SK-N-SH (cell line): ENCODE measurements at regions not wholly inside any gene's neighbourhood (a gene's known extent, or its start where the extent isn't known, plus 50 kb on each side); places are given as distances from the start of the nearest gene placed in this dataset.
A peak's percentile ranks its signal among the peaks of the same experiment; 100 is the strongest.

Source experiments
- CTCF ChIA-PET: fragments of 300-600, 350-600 bp; formaldehyde crosslinking; extraction: SDS; loops from one replicate; lab custom pipeline; 2021; lab: Yijun Ruan, JAX
- POLR2A ChIA-PET: fragments of 350-600 bp; sonication (Branson Sonifier 250); formaldehyde crosslinking; extraction: SDS; loops from one replicate; lab custom pipeline; 2020; ENCODE audit warnings: antibody characterized with exemption, inconsistent platforms; lab: Yijun Ruan, JAX
- DNase-seq: peaks from one replicate; pipeline ENCODE4 v3.0.0; 2012
- H2AFZ ChIP-seq: fragments of 200-600 bp; sonication (generic); 2 replicates; pipeline ENCODE4 v1.8.1; 2016; ENCODE audit warnings: antibody characterized with exemption, mild to moderate bottlenecking, low read depth
- H3F3A ChIP-seq: fragments of 200-600 bp; sonication (generic); replicated peaks from 2 replicates; pipeline ENCODE3; 2016; ENCODE audit warnings: antibody characterized with exemption, mild to moderate bottlenecking; ENCODE audit not compliant: insufficient read depth
- H3K27ac ChIP-seq, 2 experiments: fragments of 200-500 bp in 1 of 2; fragments of 200-600 bp in 1 of 2; sonication (Bioruptor generic) in 1 of 2; sonication (generic), shearing (Covaris generic) in 1 of 2; 2 replicates each; pipeline versions ENCODE4 v1.5.1 to v1.6.1; 2014 to 2016; ENCODE audit warnings: low read depth in 2 of 2, inconsistent platforms in 1 of 2, low read length in 1 of 2, mild to moderate bottlenecking in 1 of 2, mixed read lengths in 1 of 2
- H3K27me3 ChIP-seq: fragments of 200-600 bp; sonication (generic), shearing (Covaris generic); 2 replicates; pipeline ENCODE4 v1.6.1; 2016; ENCODE audit warnings: mixed run types; ENCODE audit not compliant: insufficient read depth
- H3K36me3 ChIP-seq, 2 experiments: fragments of 200-500 bp in 1 of 2; fragments of 200-600 bp in 1 of 2; sonication (Bioruptor generic) in 1 of 2; sonication (generic) in 1 of 2; replicated peaks in 1 of 2; 2 replicates each; pipeline versions ENCODE3 to v1.5.1; 2014 to 2016; ENCODE audit warnings: low read length in 1 of 2, mild to moderate bottlenecking in 1 of 2; ENCODE audit not compliant: insufficient read depth in 2 of 2, control insufficient read depth in 1 of 2
- H3K4me1 ChIP-seq, 2 experiments: fragments of 200-500 bp in 1 of 2; fragments of 200-600 bp in 1 of 2; sonication (Bioruptor generic) in 1 of 2; sonication (generic), shearing (Covaris generic) in 1 of 2; 2 replicates each; pipeline versions ENCODE4 v1.5.1 to v1.6.1; 2014 to 2016; ENCODE audit warnings: low read depth in 1 of 2, low read length in 1 of 2, mixed run types in 1 of 2; ENCODE audit not compliant: insufficient read depth in 2 of 2, control insufficient read depth in 1 of 2
- H3K4me2 ChIP-seq: fragments of 200-600 bp; sonication (generic), shearing (Covaris generic); 2 replicates; pipeline ENCODE4 v1.6.1; 2017; ENCODE audit warnings: mixed run types
- H3K4me3 ChIP-seq, 2 experiments: fragments of 200-500 bp in 1 of 2; fragments of 200-600 bp in 1 of 2; sonication (Bioruptor generic) in 1 of 2; sonication (generic), shearing (Covaris generic) in 1 of 2; 2 replicates each; pipeline versions ENCODE4 v1.5.1 to v1.8.1; 2014 to 2016; ENCODE audit warnings: low read depth in 2 of 2, inconsistent platforms in 1 of 2, low read length in 1 of 2, mild to moderate bottlenecking in 1 of 2, mixed read lengths in 1 of 2, moderate library complexity in 1 of 2
- H3K79me2 ChIP-seq: fragments of 200-600 bp; sonication (generic); 2 replicates; pipeline ENCODE4 v1.8.1; 2017; ENCODE audit warnings: mild to moderate bottlenecking; ENCODE audit not compliant: insufficient read depth
- H3K9ac ChIP-seq: fragments of 200-600 bp; sonication (generic); 2 replicates; pipeline ENCODE4 v1.6.1; 2017; ENCODE audit warnings: mixed run types
- H3K9me2 ChIP-seq: fragments of 200-600 bp; sonication (generic); 2 replicates; pipeline ENCODE4 v1.6.1; 2017; ENCODE audit warnings: mixed run types
- H3K9me3 ChIP-seq: fragments of 200-600 bp; sonication (generic); 2 replicates; pipeline ENCODE4 v1.6.1; 2017; ENCODE audit warnings: mixed run types, mild to moderate bottlenecking, moderate library complexity
- H4K20me1 ChIP-seq: fragments of 200-600 bp; sonication (generic); 2 replicates; pipeline ENCODE4 v1.6.1; 2017; ENCODE audit warnings: mild to moderate bottlenecking, mixed run types; ENCODE audit not compliant: insufficient read depth
- CTCF ChIP-seq: fragments of 200-600 bp; sonication (generic); IDR thresholded peaks from 2 replicates; pipeline ENCODE4 v1.6.1; 2017; ENCODE audit warnings: antibody characterized with exemption, mild to moderate bottlenecking, moderate library complexity
- EP300 ChIP-seq, 2 experiments: IDR thresholded peaks; 2 replicates each; pipeline versions ENCODE4 v1.4.0 to v1.6.1; 2012; ENCODE audit warnings: borderline replicate concordance in 1 of 2, low read depth in 1 of 2, low read length in 1 of 2
- EZH2phosphoT487 ChIP-seq: fragments of 200-600 bp; sonication (generic); IDR thresholded peaks from 2 replicates; pipeline ENCODE4 v1.6.1; 2017; ENCODE audit warnings: low read depth, mixed run types, mild to moderate bottlenecking, antibody characterized with exemption, moderate library complexity, borderline replicate concordance
- FOSL2 ChIP-seq: IDR thresholded peaks from 2 replicates; pipeline ENCODE4 v1.4.0; 2012; ENCODE audit warnings: low read depth, mild to moderate bottlenecking, moderate library complexity, borderline replicate concordance
- FOXJ3 ChIP-seq: sonication (generic); formaldehyde crosslinking; IDR thresholded peaks from 2 replicates; pipeline ENCODE4 v1.5.1; 2020; ENCODE audit warnings: mild to moderate bottlenecking, missing genetic modification reagents
- GATA2 ChIP-seq: sonication (generic); formaldehyde crosslinking; IDR thresholded peaks from 2 replicates; pipeline ENCODE4 v1.5.0; 2020; ENCODE audit warnings: mild to moderate bottlenecking, missing genetic modification reagents
- JUND ChIP-seq: IDR thresholded peaks from 2 replicates; pipeline ENCODE4 v1.4.0; 2012
- MEF2A ChIP-seq: IDR thresholded peaks from 2 replicates; pipeline ENCODE4 v1.4.0; 2012; ENCODE audit warnings: low read depth, borderline replicate concordance
- NRF1 ChIP-seq: IDR thresholded peaks from 2 replicates; pipeline ENCODE4 v1.6.1; 2012; ENCODE audit warnings: low read depth, mild to moderate bottlenecking, low read length
- POLR2AphosphoS5 ChIP-seq: IDR thresholded peaks from 2 replicates; pipeline ENCODE4 v1.6.1; 2012; ENCODE audit warnings: low read depth, low read length
- RAD21 ChIP-seq: IDR thresholded peaks from 2 replicates; pipeline ENCODE4 v1.6.1; 2012; ENCODE audit warnings: mild to moderate bottlenecking, low read length
- RCOR1 ChIP-seq: fragments of 150-350 bp; IDR thresholded peaks from 2 replicates; pipeline ENCODE4 v1.6.1; 2017; ENCODE audit warnings: antibody characterized with exemption, low read length
- RFX5 ChIP-seq: IDR thresholded peaks from 2 replicates; pipeline ENCODE4 v1.6.1; 2012; ENCODE audit warnings: mild to moderate bottlenecking, improper control_type of control experiment, low read length
- RXRA ChIP-seq: IDR thresholded peaks from 2 replicates; pipeline ENCODE4 v1.4.0; 2012; ENCODE audit warnings: low read depth, mild to moderate bottlenecking, borderline replicate concordance
- SIN3A ChIP-seq: IDR thresholded peaks from 2 replicates; pipeline ENCODE4 v1.6.1; 2012; ENCODE audit warnings: low read depth, mild to moderate bottlenecking, low read length, moderate library complexity, borderline replicate concordance
- TAF1 ChIP-seq: IDR thresholded peaks from 2 replicates; pipeline ENCODE4 v1.6.1; 2012; ENCODE audit warnings: low read depth, mild to moderate bottlenecking, low read length, moderate library complexity, borderline replicate concordance
- YY1 ChIP-seq: IDR thresholded peaks from 2 replicates; pipeline ENCODE4 v1.4.0; 2012; ENCODE audit warnings: low read depth, mild to moderate bottlenecking
- WGBS: methylation state at CpG from one replicate; pipeline ENCODE4 v1.1.6; 2017; ENCODE audit warnings: low lambda C conversion rate; 5-methylcytosine and 5-hydroxymethylcytosine counted together
- TF ChIP-seq, protein P1 (sequence below): IDR thresholded peaks from 2 replicates; pipeline ENCODE4 v1.4.0; 2012; ENCODE audit warnings: low read depth
- TF ChIP-seq, protein P2 (sequence below): IDR thresholded peaks from 2 replicates; pipeline ENCODE4 v1.4.0; 2012; ENCODE audit warnings: low read depth, borderline replicate concordance

DNA sequence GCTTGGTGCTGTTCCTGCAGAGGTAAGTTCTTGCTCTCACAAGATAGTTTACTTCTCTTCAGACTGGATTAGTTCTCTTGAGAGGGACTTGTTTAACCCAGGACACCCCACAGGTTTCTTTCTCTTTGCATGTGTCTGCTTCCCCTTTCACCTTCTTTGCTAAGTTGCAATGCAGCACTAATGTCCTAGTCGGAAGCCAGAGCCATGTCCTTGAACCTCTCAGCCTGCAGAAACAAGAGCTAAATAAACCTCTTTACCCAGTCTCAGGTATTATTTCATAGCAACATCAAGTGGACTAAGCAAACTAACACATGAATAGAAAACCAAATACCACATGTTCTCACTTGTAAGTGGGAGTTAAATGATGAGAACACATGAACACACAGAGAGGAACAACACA is 915.2 kb downstream of the NSUN3 start:
- Histone ChIP-seq H2AFZ (no peak overlapping the region), H4K20me1 (no peaks in the 10 kb centered on the region), H3F3A (no peaks in the 10 kb centered on the region), H3K9me3 (no peaks in the 10 kb centered on the region), H3K9me2 (no peaks in the 10 kb centered on the region), H3K4me3 (no peak overlapping the region), H3K4me1 (no peaks in the 10 kb centered on the region), H3K9ac (no peak overlapping the region), H3K27ac (no peak overlapping the region), H3K4me2 (no peak overlapping the region), H3K79me2 (no peaks in the 10 kb centered on the region), H3K36me3 (no peaks in the 10 kb centered on the region), H3K27me3 (no peaks in the 10 kb centered on the region)
- CTCF ChIA-PET = no interaction called here
- 25% methylated on average over 1 of the region's 1 CpG for WGBS
- no peak for DNase-seq
- POLR2A ChIA-PET = no interaction called here
- TF ChIP-seq RXRA (no peak), FOXJ3 (CRISPR knock-in tag) (no peak), EZH2phosphoT487 (no peak)

- Histone ChIP-seq H3K9me3 (no peaks in the 10 kb centered on the region), H3K9me2 (no peaks in the 10 kb centered on the region), H3K27me3 (no peaks in the 10 kb centered on the region), H3K4me2 (no peak overlapping the region), H3K79me2 (no peaks in the 10 kb centered on the region), H2AFZ (no peak overlapping the region), H3K9ac (no peak overlapping the region), H3K36me3 (no peaks in the 10 kb centered on the region), H3K4me3 (no peak overlapping the region), H3F3A (no peaks in the 10 kb centered on the region), H3K27ac (no peak overlapping the region), H4K20me1 (no peaks in the 10 kb centered on the region), H3K4me1 (no peaks in the 10 kb centered on the region)
- 15% methylated on average over 2 of the region's 2 CpGs for WGBS
- no peak for DNase-seq
- TF ChIP-seq POLR2AphosphoS5 (no peak), MEF2A (no peak), YY1 (no peak), RCOR1 (no peak), EZH2phosphoT487 (no peak)
- TF ChIP-seq, protein P1, sequence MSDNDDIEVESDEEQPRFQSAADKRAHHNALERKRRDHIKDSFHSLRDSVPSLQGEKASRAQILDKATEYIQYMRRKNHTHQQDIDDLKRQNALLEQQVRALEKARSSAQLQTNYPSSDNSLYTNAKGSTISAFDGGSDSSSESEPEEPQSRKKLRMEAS = no peak
- CTCF ChIA-PET = no interaction called here
- POLR2A ChIA-PET = no interaction called here
Observed at GRCh38 chr3:94985778-94986177, 922.9 kb downstream of the NSUN3 start.

GRCh38 chr3:94990952-94991705 is 928.3 kb downstream of the NSUN3 start:
- Histone ChIP-seq H3K9ac (no peak overlapping the region), H3K4me2 (no peak overlapping the region), H3K9me3 (no peaks in the 10 kb centered on the region), H3K27me3 (no peaks in the 10 kb centered on the region), H3K9me2 (no peaks in the 10 kb centered on the region), H2AFZ (no peak overlapping the region), H3K79me2 (no peaks in the 10 kb centered on the region), H3F3A (no peaks in the 10 kb centered on the region), H3K36me3 (no peaks in the 10 kb centered on the region), H4K20me1 (no peaks in the 10 kb centered on the region), H3K27ac (no peak overlapping the region), H3K4me1 (no peaks in the 10 kb centered on the region), H3K4me3 (no peak overlapping the region)
- WGBS = 41% methylated on average over 4 of the region's 4 CpGs
- DNase-seq = no peak
- ChIA-PET CTCF (interaction anchor here (0.6 to 2.2 kb wide), 2 partner anchors 18 to 280 kb away, joined by 3 to 7 read pairs; no protein-coding TSS in a partner anchor), POLR2A (no interaction called here)
- TF ChIP-seq GATA2 (CRISPR knock-in tag) = no peak
- TF ChIP-seq RAD21 = peak; percentile 74
- no peak for TF ChIP-seq EP300 (IDR thresholded peaks at IDR 0.05; ENCODE audit: borderline replicate concordance in 1 of 2, low read depth in 1 of 2, low read length in 1 of 2)
- no peak for TF ChIP-seq TAF1
- TF ChIP-seq FOSL2 = no peak
- no peak for TF ChIP-seq NRF1
- TF ChIP-seq, protein P1 = no peak
- TF ChIP-seq RFX5 = no peak
- TF ChIP-seq JUND = no peak
- TF ChIP-seq SIN3A = no peak
- no peak for TF ChIP-seq EZH2phosphoT487
- TF ChIP-seq MEF2A = no peak
- TF ChIP-seq, protein P2, sequence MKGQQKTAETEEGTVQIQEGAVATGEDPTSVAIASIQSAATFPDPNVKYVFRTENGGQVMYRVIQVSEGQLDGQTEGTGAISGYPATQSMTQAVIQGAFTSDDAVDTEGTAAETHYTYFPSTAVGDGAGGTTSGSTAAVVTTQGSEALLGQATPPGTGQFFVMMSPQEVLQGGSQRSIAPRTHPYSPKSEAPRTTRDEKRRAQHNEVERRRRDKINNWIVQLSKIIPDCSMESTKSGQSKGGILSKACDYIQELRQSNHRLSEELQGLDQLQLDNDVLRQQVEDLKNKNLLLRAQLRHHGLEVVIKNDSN = no peak
- TF ChIP-seq CTCF = peak; percentile 23; the same call in 1 of the 2 replicates
